ENCODE measurements at regions not wholly inside any gene's neighbourhood (a gene's known extent, or its start where the extent isn't known, plus 50 kb on each side); places are given as distances from the start of the nearest gene placed in this dataset.

DNA sequence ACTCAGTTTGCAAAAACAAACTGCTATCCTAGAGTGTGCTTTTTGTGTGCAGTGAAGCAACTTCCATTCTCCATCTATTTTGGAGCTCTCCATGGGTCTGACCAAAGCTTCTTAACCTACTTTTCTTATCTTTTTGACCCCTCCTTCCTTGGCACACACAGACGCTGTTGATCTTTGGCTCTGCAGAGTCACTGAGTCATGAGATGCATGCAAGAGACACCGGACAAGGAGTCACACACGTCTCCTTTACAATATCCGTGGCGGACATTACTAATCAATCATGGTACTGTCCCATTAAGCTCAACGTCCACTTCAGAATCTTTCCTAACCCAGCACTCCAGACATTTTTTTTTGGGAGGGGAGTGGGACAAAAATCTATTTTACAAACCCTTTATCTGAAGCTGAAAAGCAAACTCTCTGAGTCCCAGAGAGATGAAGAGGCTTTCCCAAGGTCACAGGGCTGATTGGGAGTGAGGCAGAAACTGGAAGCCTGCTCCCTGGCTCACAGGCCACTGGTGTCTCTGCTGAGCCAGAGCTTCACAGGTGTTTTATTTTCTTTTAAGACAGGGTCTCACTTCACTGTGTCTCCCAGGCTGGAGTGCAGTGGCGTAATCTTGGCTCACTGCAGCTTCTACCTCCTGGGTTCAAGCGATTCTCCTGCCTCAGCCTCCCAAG is 165.8 kb upstream of the SYT13 start:
- TF ChIP-seq, protein P1, sequence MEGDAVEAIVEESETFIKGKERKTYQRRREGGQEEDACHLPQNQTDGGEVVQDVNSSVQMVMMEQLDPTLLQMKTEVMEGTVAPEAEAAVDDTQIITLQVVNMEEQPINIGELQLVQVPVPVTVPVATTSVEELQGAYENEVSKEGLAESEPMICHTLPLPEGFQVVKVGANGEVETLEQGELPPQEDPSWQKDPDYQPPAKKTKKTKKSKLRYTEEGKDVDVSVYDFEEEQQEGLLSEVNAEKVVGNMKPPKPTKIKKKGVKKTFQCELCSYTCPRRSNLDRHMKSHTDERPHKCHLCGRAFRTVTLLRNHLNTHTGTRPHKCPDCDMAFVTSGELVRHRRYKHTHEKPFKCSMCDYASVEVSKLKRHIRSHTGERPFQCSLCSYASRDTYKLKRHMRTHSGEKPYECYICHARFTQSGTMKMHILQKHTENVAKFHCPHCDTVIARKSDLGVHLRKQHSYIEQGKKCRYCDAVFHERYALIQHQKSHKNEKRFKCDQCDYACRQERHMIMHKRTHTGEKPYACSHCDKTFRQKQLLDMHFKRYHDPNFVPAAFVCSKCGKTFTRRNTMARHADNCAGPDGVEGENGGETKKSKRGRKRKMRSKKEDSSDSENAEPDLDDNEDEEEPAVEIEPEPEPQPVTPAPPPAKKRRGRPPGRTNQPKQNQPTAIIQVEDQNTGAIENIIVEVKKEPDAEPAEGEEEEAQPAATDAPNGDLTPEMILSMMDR (IDR thresholded peaks at IDR 0.05) = no peak
- TF ChIP-seq POLR2A (IDR thresholded peaks at IDR 0.05) = no peak

All from body of pancreas (tissue), 4 donors.